ENCODE measurements at regions not wholly inside any gene's neighbourhood (a gene's known extent, or its start where the extent isn't known, plus 50 kb on each side); places are given as distances from the start of the nearest gene placed in this dataset.

GRCh38 chr17:15036238-15036637 is 228.9 kb downstream of the PMP22 start:
- no peak for DNase-seq

- DNase-seq: no peak
Observed at GRCh38 chr17:15031975-15032374, 233.2 kb downstream of the PMP22 start.

- DNase-seq: no peak
Observed at GRCh38 chr17:15029469-15029868, 235.7 kb downstream of the PMP22 start.

- DNase-seq: no peak
Observed at GRCh38 chr17:15027853-15028252, 237.3 kb downstream of the PMP22 start.

- DNase-seq: no peak
Observed at GRCh38 chr17:15026088-15026487, 239.0 kb downstream of the PMP22 start.

GRCh38 chr17:15023589-15024336 is 241.4 kb downstream of the PMP22 start:
- no peak for DNase-seq

GRCh38 chr17:15019158-15019557 is 246.0 kb downstream of the PMP22 start:
- DNase-seq: no peak

GRCh38 chr17:15012351-15012980 is 252.7 kb downstream of the PMP22 start:
- no peak for DNase-seq

GRCh38 chr17:15009087-15009486 is 256.0 kb downstream of the PMP22 start:
- no peak for DNase-seq

- no peak for DNase-seq
Observed at GRCh38 chr17:15007147-15007553, 258.0 kb downstream of the PMP22 start.

- no peak for DNase-seq
Observed at GRCh38 chr17:15006421-15007128, 258.6 kb downstream of the PMP22 start.

GRCh38 chr17:15000661-15001060 is 264.5 kb downstream of the PMP22 start:
- DNase-seq: no peak

GRCh38 chr17:14997290-14997689 is 267.8 kb downstream of the PMP22 start:
- DNase-seq: no peak

- DNase-seq: no peak
Observed at GRCh38 chr17:14986127-14986526, 279.0 kb downstream of the PMP22 start.

GRCh38 chr17:14972844-14973243 is 292.3 kb downstream of the PMP22 start:
- DNase-seq: no peak

GRCh38 chr17:14971054-14971453 is 294.1 kb downstream of the PMP22 start:
- DNase-seq: no peak

- DNase-seq: no peak
Observed at GRCh38 chr17:14959106-14959648, 305.9 kb downstream of the PMP22 start.

- DNase-seq: no peak
Observed at GRCh38 chr17:14953405-14953804, 311.7 kb downstream of the PMP22 start.

GRCh38 chr17:14950686-14951085 is 314.4 kb downstream of the PMP22 start:
- DNase-seq: no peak

- DNase-seq: no peak
Observed at GRCh38 chr17:14950216-14950615, 314.9 kb downstream of the PMP22 start.

- no peak for DNase-seq
Observed at GRCh38 chr17:14947671-14948070, 317.5 kb downstream of the PMP22 start.

- no peak for DNase-seq
Observed at GRCh38 chr17:14946481-14946880, 318.6 kb downstream of the PMP22 start.

GRCh38 chr17:14942526-14943190 is 322.5 kb downstream of the PMP22 start:
- DNase-seq: no peak
